ENCODE measurements at regions not wholly inside any gene's neighbourhood (a gene's known extent, or its start where the extent isn't known, plus 50 kb on each side); places are given as distances from the start of the nearest gene placed in this dataset.

DNA sequence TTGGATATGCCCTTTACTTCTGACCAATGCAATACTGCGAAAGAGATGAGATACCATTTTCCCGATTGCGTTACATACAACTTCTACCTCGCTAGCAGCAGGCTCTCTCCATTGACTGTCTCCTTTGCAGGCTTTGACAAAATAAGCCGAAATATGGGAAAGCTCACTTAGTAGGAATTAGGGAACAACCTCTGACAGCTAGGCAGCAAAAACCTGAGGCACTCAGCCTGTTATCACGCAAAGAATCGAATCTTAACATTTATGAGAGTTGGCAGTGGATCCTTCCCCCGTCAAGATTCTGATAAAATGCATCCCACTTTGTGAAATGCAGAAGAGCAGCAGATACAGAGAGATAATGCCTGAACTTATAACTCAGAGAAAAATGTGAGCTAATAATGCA lies 1379.5 kb upstream of the PCDH9 start:
- in situ Hi-C loops (cut with MboI): no loop called here
- H3K36me3 ChIP-seq (ENCODE audit: control insufficient read depth, insufficient read depth, low read length): no peaks in the 10 kb centered on the region
- H3K4me2 ChIP-seq (ENCODE audit: insufficient read depth, low read length): peak overlapping the region; percentile 8; the same call in 1 of the 2 replicates
- no peak overlapping the region for H3K9ac ChIP-seq (ENCODE audit: insufficient read depth in 1 of 2, low read depth in 2 of 2, low read length in 2 of 2)
- DNase-seq (ENCODE audit: extremely low read depth in 1 of 4, low spot score in 3 of 4) (peak in 1 of 4 experiments; percentile 1), FAIRE-seq (no peak), ATAC-seq (no peak)
- no peaks in the 10 kb centered on the region; the same call in 1 of the 2 replicates for H3K9me3 ChIP-seq (replicated peaks; ENCODE audit: control insufficient read depth, insufficient read depth, low read depth, low read length)
- no peak overlapping the region for H3K4me3 ChIP-seq
- H3K4me1 ChIP-seq (replicated peaks in 1 of 2; ENCODE audit: control insufficient read depth in 2 of 2, insufficient read depth in 2 of 2, low read length in 2 of 2): no peaks in the 10 kb centered on the region
- no TSS peak for BruUV-seq (replicated peaks)
- 1% methylated on average over 7 of the region's 8 CpGs for WGBS (ENCODE audit: insufficient coverage, low coverage, missing lambda C conversion rate)
- H3K27ac ChIP-seq (ENCODE audit: extremely low read depth, low read depth, low read length): no peak overlapping the region
- no peaks in the 10 kb centered on the region for H3K79me2 ChIP-seq (ENCODE audit: control insufficient read depth, insufficient read depth, low read length)
- CTCF ChIA-PET (ENCODE audit: low intra/inter-chr PET ratio): no interaction called here
- no peaks in the 10 kb centered on the region for H3K27me3 ChIP-seq (ENCODE audit: control insufficient read depth in 2 of 2, insufficient read depth in 2 of 2, low read length in 2 of 2)
- no peaks in the 10 kb centered on the region for H3K9me1 ChIP-seq (ENCODE audit: control insufficient read depth, insufficient read depth, low read length)
- POLR2A ChIA-PET: no interaction called here
- no peaks in the 10 kb centered on the region for H4K20me1 ChIP-seq (replicated peaks; ENCODE audit: control insufficient read depth, insufficient read depth, low read length)
- peak overlapping the region; percentile 48 for H2AFZ ChIP-seq (ENCODE audit: low read depth, low read length)
- intact Hi-C loops (cut with micrococcal nuclease): no loop called here
- TF ChIP-seq NFIX (CRISPR knock-in tag; IDR thresholded peaks at IDR 0.05; ENCODE audit: low read depth) (no peak), MAZ (CRISPR knock-in tag; conservative IDR thresholded peaks at IDR 0.05 in 1 of 2, IDR thresholded peaks at IDR 0.05 in 1 of 2) (no peak), FOXK1 (CRISPR knock-in tag; IDR thresholded peaks at IDR 0.05; ENCODE audit: borderline replicate concordance) (no peak), ZNF77 (CRISPR knock-in tag; IDR thresholded peaks at IDR 0.05) (no peak), GTF2E2 (tag; IDR thresholded peaks at IDR 0.05) (no peak), ZNF354B (CRISPR knock-in tag; IDR thresholded peaks at IDR 0.05) (no peak), SMARCE1 (IDR thresholded peaks at IDR 0.05) (no peak), ZNF57 (CRISPR knock-in tag; IDR thresholded peaks at IDR 0.05) (no peak), ZNF507 (tag; conservative IDR thresholded peaks at IDR 0.05) (no peak), KDM2B (CRISPR knock-in tag; IDR thresholded peaks at IDR 0.05) (no peak), MCM3 (IDR thresholded peaks at IDR 0.05) (no peak), SMARCA5 (IDR thresholded peaks at IDR 0.05) (no peak)
- TF ChIP-seq, protein P1, sequence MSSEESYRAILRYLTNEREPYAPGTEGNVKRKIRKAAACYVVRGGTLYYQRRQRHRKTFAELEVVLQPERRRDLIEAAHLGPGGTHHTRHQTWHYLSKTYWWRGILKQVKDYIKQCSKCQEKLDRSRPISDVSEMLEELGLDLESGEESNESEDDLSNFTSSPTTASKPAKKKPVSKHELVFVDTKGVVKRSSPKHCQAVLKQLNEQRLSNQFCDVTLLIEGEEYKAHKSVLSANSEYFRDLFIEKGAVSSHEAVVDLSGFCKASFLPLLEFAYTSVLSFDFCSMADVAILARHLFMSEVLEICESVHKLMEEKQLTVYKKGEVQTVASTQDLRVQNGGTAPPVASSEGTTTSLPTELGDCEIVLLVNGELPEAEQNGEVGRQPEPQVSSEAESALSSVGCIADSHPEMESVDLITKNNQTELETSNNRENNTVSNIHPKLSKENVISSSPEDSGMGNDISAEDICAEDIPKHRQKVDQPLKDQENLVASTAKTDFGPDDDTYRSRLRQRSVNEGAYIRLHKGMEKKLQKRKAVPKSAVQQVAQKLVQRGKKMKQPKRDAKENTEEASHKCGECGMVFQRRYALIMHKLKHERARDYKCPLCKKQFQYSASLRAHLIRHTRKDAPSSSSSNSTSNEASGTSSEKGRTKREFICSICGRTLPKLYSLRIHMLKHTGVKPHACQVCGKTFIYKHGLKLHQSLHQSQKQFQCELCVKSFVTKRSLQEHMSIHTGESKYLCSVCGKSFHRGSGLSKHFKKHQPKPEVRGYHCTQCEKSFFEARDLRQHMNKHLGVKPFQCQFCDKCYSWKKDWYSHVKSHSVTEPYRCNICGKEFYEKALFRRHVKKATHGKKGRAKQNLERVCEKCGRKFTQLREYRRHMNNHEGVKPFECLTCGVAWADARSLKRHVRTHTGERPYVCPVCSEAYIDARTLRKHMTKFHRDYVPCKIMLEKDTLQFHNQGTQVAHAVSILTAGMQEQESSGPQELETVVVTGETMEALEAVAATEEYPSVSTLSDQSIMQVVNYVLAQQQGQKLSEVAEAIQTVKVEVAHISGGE (CRISPR knock-in tag; IDR thresholded peaks at IDR 0.05): no peak
- TF ChIP-seq, protein P2, sequence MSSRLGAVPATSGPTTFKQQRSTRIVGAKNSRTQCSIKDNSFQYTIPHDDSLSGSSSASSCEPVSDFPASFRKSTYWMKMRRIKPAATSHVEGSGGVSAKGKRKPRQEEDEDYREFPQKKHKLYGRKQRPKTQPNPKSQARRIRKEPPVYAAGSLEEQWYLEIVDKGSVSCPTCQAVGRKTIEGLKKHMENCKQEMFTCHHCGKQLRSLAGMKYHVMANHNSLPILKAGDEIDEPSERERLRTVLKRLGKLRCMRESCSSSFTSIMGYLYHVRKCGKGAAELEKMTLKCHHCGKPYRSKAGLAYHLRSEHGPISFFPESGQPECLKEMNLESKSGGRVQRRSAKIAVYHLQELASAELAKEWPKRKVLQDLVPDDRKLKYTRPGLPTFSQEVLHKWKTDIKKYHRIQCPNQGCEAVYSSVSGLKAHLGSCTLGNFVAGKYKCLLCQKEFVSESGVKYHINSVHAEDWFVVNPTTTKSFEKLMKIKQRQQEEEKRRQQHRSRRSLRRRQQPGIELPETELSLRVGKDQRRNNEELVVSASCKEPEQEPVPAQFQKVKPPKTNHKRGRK (tag; IDR thresholded peaks at IDR 0.05): no peak
- TF ChIP-seq, protein P3, sequence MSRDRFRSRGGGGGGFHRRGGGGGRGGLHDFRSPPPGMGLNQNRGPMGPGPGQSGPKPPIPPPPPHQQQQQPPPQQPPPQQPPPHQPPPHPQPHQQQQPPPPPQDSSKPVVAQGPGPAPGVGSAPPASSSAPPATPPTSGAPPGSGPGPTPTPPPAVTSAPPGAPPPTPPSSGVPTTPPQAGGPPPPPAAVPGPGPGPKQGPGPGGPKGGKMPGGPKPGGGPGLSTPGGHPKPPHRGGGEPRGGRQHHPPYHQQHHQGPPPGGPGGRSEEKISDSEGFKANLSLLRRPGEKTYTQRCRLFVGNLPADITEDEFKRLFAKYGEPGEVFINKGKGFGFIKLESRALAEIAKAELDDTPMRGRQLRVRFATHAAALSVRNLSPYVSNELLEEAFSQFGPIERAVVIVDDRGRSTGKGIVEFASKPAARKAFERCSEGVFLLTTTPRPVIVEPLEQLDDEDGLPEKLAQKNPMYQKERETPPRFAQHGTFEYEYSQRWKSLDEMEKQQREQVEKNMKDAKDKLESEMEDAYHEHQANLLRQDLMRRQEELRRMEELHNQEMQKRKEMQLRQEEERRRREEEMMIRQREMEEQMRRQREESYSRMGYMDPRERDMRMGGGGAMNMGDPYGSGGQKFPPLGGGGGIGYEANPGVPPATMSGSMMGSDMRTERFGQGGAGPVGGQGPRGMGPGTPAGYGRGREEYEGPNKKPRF (IDR thresholded peaks at IDR 0.05; ENCODE audit: low read depth, low read length): no peak

Data from K562 (cell line).